Activated CD4-positive, alpha-beta T cell treated with anti-CD3 and anti-CD28 coated beads, Interleukin-2, amount 50 U/mL, for 48 hours (primary cell): ENCODE measurements at regions not wholly inside any gene's neighbourhood (a gene's known extent, or its start where the extent isn't known, plus 50 kb on each side); places are given as distances from the start of the nearest gene placed in this dataset.
"Not testable (repeated sequence)": the region's sequence is repeated elsewhere in the genome, so short reads cannot be mapped to it uniquely, and the experiment has no call there.

Experiments used
- DNase-seq, 2 experiments: peaks; one replicate each; pipeline ENCODE4 v3.0.0-alpha.2; 2020

GRCh38 chr5:103706939-103707682 is 144.5 kb upstream of the NUDT12 start:
- no peak for DNase-seq

GRCh38 chr5:103703617-103704016 is 141.0 kb upstream of the NUDT12 start:
- no peak for DNase-seq

- no peak for DNase-seq
These were observed 130.9 kb upstream of the NUDT12 start for GRCh38 chr5:103693517-103693916.

GRCh38 chr5:103690676-103691075 is 128.1 kb upstream of the NUDT12 start:
- DNase-seq, result no peak

- no peak for DNase-seq
These were observed 117.3 kb upstream of the NUDT12 start for GRCh38 chr5:103679873-103680272.

- not testable (repeated sequence) for DNase-seq
These were observed 113.6 kb upstream of the NUDT12 start for GRCh38 chr5:103676198-103676597.

- no peak for DNase-seq
These were observed 112.2 kb upstream of the NUDT12 start for GRCh38 chr5:103674739-103675138.

- no peak for DNase-seq
These were observed 111.7 kb upstream of the NUDT12 start for GRCh38 chr5:103674251-103674650.

GRCh38 chr5:103669615-103670014 is 107.0 kb upstream of the NUDT12 start:
- no peak for DNase-seq

- DNase-seq, result no peak
These were observed 105.7 kb upstream of the NUDT12 start for GRCh38 chr5:103668281-103668680.

- DNase-seq, result no peak
These were observed 104.5 kb upstream of the NUDT12 start for GRCh38 chr5:103667068-103667467.

- no peak for DNase-seq
These were observed 94.7 kb upstream of the NUDT12 start for GRCh38 chr5:103657301-103657700.

- no peak for DNase-seq
These were observed 85.5 kb upstream of the NUDT12 start for GRCh38 chr5:103648086-103648485.

GRCh38 chr5:103646698-103647614 is 84.4 kb upstream of the NUDT12 start:
- DNase-seq, result no peak

- no peak for DNase-seq
These were observed 83.2 kb upstream of the NUDT12 start for GRCh38 chr5:103645816-103646215.

- DNase-seq, result no peak
These were observed 76.4 kb upstream of the NUDT12 start for GRCh38 chr5:103638979-103639378.

GRCh38 chr5:103624675-103625074 is 62.1 kb upstream of the NUDT12 start:
- DNase-seq, result no peak

- no peak for DNase-seq
These were observed 61.5 kb upstream of the NUDT12 start for GRCh38 chr5:103624035-103624480.

GRCh38 chr5:103623425-103623824 is 60.8 kb upstream of the NUDT12 start:
- no peak for DNase-seq

GRCh38 chr5:103621548-103621930 is 59.0 kb upstream of the NUDT12 start:
- DNase-seq, result no peak

GRCh38 chr5:103620851-103621547 is 58.4 kb upstream of the NUDT12 start:
- no peak for DNase-seq

- DNase-seq, result no peak
These were observed 55.3 kb upstream of the NUDT12 start for GRCh38 chr5:103617913-103618312.

- no peak for DNase-seq
These were observed 54.5 kb upstream of the NUDT12 start for GRCh38 chr5:103617090-103617489.
